Ishikawa (cell line): ENCODE measurements at regions not wholly inside any gene's neighbourhood (a gene's known extent, or its start where the extent isn't known, plus 50 kb on each side); places are given as distances from the start of the nearest gene placed in this dataset.

ENCODE experiments used
- CREB1 ChIP-seq: IDR thresholded peaks from 2 replicates; pipeline ENCODE4 v1.6.1; 2012; ENCODE audit warnings: low read depth
- EP300 ChIP-seq: IDR thresholded peaks from 2 replicates; pipeline ENCODE4 v1.6.1; 2012; ENCODE audit warnings: borderline replicate concordance
- MAX ChIP-seq: IDR thresholded peaks from 2 replicates; pipeline ENCODE4 v1.6.1; 2012
- RAD21 ChIP-seq: IDR thresholded peaks from 2 replicates; pipeline ENCODE4 v1.6.1; 2012; ENCODE audit warnings: low read depth
- TCF12 ChIP-seq: IDR thresholded peaks from 2 replicates; pipeline ENCODE4 v1.6.1; 2012; ENCODE audit warnings: low read depth
- YY1 ChIP-seq: IDR thresholded peaks from 2 replicates; pipeline ENCODE4 v1.6.1; 2012; ENCODE audit warnings: low read depth

GRCh38 chr13:73499695-73500094, 440.9 kb downstream of the KLF5 start:
- no peak for TF ChIP-seq EP300
- TF ChIP-seq MAX, result no peak
- no peak for TF ChIP-seq CREB1
- TF ChIP-seq RAD21, result no peak
- TF ChIP-seq YY1, result no peak
- no peak for TF ChIP-seq TCF12
